ENCODE measurements at regions not wholly inside any gene's neighbourhood (a gene's known extent, or its start where the extent isn't known, plus 50 kb on each side); places are given as distances from the start of the nearest gene placed in this dataset.
"Not testable (repeated sequence)": the region's sequence is repeated elsewhere in the genome, so short reads cannot be mapped to it uniquely, and the experiment has no call there.

DNA sequence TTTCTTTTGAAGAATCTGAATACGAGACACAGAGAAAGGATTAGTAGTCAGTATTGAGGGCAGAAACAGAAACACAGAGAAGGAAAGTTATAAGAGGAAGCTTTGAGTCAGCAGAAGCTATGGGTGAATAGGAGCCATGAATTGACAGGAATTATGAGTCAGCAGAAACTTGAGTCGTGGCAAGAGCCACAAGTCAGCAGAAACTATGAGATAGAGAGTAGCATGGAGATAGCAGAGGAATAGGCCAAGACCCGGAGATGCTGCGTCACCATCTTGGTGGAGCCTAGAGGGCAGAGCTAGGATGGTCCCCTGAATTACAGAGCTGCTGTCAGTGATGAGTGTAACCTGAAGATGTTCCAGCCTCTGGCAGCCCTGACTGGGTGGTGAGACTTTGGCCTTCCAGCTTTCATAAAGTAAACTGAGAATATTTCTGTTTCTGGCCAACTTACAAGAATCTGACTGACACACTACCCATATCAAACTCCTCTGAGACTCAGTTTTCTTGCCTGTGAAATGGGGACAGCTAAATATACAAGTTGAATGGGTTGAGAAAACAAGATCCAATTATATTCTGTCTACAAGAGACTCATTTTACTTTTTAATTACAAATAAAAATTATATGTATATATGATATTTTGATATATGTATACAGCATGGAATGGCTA is 211.8 kb downstream of the NPIPA7 start:
- not testable (repeated sequence) for H3K36me3 Mint-ChIP-seq; H3K9me3 Mint-ChIP-seq; DNase-seq (ENCODE audit: low spot score in 2 of 2); H3K27ac Mint-ChIP-seq
- peak; percentile 37 to 70 for ATAC-seq

DNA sequence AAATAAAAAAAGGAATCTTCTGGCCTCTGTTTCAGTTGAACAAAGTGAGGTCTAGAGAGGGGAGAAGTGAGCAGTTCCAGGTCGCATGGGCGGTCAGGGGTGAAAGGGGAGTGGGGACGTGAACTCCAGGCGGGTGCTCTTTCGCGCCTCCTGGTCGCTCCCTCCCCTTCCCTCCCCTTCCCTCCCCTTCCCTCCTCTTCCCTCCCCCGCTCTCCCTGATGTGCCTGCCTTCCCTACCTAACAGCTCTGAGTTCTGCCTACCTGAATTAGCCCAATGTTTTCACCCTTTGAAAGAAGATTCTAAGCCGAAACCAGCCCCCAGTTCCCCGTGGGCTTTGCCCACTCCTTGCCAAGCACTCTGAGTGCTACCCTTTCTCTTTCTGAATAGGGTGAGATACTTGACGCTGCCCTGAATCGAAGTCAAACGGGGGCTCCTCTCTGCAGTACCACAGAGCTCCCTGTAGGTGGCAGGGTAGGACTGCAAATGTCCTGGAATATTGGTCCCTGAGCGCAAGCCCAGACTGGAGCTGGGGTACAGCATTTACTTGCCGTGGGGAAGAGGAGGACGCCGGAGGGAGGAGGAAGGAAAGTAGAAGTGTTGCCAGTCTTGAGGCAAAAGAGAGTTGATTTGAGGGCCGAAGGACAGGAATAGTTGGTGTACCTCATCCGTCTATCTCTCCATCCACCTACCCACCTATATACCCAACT is 214.4 kb downstream of the NPIPA7 start:
- DNase-seq (ENCODE audit: low spot score in 2 of 2) (peak in 1 of 2 donors; percentile 41), ATAC-seq (peak; percentile 66 to 77)
- H3K27ac Mint-ChIP-seq, H3K9me3 Mint-ChIP-seq, H3K36me3 Mint-ChIP-seq: not testable (repeated sequence)

DNA sequence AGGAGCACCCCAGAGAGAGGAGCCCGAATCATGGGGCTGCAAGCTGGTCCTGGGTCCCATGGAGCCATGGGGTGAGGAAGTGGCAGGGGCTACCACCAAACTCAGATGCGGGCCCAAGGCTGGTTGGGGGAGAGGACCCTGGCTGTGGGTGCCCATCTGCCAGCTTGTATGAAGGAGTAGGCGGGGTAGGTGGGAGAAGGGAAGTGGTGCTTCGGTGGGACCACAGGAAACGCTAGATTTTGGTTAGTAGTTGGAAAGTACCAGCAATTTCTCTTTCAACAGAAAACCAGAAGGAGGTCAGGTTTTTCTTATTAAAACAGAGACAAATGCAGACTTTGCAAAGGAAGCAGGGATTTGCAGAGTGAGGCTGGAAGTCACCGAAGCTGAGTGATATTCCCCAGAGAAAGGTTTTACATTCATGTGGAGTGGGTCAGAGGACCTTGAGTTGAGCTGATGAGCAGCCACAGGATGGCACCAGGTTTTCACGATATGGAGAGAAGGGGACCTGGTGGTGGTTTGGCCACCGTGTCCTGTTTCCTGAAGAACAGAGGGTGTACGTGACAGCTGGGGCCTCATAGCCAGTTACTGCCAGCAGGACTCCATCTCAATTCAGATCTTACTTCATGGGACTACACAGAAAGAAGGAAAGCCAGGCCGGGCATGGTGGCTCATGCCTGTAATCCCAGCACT is 216.2 kb downstream of the NPIPA7 start:
- not testable (repeated sequence) for H3K9me3 Mint-ChIP-seq; H3K36me3 Mint-ChIP-seq; H3K27ac Mint-ChIP-seq; DNase-seq (ENCODE audit: low spot score in 2 of 2)
- peak; percentile 34 to 46 for ATAC-seq

DNA sequence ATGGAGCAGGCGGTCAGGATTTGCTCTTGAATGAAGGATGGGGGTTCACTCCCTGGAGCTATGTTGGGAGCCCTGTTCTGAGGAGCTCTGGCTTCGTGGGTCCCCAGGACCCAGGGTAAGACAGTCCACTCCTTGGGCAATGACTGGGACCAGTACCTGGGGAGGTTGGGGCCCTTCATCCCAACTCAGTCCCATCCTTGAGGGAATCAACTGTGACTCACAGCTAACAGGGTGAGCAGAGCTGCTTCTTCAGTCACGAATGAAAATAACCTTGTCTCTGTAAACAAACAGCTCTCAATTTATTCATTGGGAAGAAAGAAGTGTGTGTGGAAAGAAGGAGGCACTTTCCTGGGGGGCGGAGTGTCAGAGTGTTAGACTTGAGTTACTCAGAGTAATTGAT is 222.3 kb downstream of the NPIPA7 start:
- not testable (repeated sequence) for H3K27ac Mint-ChIP-seq; H3K36me3 Mint-ChIP-seq; ATAC-seq; DNase-seq (ENCODE audit: low spot score in 2 of 2); H3K9me3 Mint-ChIP-seq

DNA sequence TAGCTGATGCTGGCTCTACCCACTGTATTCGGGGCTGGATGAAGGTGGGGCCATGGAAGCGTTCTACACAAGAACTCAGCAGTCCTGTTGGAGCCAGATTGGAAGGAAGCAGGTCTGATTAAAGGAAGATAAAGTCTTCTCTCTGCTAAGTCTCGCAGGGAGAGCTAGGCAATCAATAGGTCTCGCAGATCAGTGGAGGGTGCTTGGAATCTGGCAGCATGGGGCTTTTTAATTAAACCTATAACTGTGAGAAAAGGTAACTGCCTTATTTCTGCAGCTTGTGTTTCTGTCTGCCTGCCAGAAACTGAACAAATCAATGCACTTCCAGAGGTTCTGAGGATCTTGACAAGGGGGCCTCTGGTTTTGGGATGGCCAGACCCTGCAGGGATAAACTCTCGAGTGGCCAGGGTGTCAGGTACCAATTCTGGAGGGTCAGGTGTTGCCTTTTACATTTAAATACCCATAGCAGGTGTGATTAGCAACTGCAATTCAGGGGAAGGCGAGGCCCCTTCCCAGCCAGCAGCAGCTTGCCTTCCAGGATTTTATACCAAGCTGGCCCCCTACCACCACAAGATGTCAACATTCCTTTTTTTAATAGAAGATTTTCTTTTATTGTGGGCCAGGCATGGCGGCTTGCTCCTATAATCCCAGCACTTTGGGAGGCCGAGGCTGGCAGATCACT is 228.6 kb downstream of the NPIPA7 start:
- H3K9me3 Mint-ChIP-seq, H3K27ac Mint-ChIP-seq: not testable (repeated sequence)

DNA sequence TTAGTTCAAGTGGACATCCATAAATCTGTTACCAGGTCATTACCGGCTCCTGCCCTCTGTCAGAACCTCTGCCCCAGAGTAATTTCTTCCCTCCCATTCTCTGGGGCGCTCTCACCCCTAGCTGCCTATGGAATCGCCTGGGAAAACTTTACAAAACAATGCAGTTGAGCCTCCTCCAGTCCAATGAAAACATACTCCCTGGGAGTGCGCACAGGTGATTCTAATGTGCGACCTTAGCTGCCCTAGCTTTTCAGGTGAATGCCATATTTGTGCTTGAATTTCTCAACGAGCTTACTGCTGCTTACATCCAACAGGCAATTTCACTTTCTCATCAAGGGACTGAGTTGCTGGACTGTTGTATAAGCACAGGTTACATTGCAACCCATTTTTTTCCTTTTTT is 230.7 kb downstream of the NPIPA7 start:
- ATAC-seq; H3K36me3 Mint-ChIP-seq; DNase-seq (ENCODE audit: low spot score in 2 of 2); H3K27ac Mint-ChIP-seq; H3K9me3 Mint-ChIP-seq: not testable (repeated sequence)

More for the DNA sequence above, 228.6 kb downstream of the NPIPA7 start:
- DNase-seq (ENCODE audit: low spot score in 2 of 2); ATAC-seq; H3K36me3 Mint-ChIP-seq: not testable (repeated sequence)

DNA sequence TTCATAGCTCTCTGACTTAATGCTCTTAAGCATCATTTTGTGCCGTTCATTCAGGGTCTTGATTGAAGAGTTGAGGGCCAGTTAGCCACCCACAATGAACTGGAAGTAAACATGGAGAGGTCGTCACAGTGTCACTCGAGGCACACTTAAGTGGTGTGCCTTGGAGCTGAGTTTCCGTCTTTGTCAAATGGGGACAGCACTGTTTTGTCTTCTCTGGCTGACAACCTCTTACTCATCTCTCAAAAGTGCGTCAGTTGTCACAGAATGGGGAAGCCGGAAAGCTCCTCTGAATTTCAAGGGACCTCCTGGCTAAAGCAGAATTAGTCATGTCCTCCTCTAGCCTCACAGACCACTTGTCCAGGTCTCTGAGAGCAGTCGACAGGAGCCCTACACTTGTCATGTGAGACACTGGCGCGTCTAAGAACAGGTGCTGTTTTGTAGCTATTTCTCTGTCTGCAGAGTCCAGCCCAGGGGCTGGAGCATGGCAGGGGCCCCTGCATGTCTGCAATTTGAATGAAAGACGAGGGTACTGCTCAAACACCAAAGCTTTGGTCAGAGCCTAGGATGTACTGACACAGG is 231.5 kb downstream of the NPIPA7 start:
- not testable (repeated sequence) for H3K9me3 Mint-ChIP-seq; DNase-seq (ENCODE audit: low spot score in 2 of 2); H3K27ac Mint-ChIP-seq; ATAC-seq; H3K36me3 Mint-ChIP-seq

DNA sequence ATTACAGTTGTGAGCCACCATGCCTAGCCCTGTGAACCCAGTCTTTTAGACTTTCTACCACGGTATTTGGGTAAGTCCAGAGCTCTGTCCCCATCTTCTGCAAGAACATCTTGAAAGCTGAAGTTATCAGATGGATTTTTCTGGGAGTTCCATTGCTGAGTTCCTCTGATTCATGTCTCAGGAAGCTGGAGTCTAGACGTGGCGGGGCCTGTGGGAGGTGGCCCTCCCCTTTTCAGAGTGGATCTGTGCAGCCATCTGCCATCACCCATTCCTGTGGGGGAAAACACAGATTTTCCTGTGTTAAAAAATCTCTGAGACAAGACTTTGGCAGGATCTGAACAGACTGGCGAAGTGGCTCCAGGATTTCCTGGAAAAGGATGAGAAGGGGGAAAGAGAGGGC is 234.3 kb downstream of the NPIPA7 start:
- not testable (repeated sequence) for ATAC-seq; H3K27ac Mint-ChIP-seq; H3K36me3 Mint-ChIP-seq; H3K9me3 Mint-ChIP-seq; DNase-seq (ENCODE audit: low spot score in 2 of 2)

DNA sequence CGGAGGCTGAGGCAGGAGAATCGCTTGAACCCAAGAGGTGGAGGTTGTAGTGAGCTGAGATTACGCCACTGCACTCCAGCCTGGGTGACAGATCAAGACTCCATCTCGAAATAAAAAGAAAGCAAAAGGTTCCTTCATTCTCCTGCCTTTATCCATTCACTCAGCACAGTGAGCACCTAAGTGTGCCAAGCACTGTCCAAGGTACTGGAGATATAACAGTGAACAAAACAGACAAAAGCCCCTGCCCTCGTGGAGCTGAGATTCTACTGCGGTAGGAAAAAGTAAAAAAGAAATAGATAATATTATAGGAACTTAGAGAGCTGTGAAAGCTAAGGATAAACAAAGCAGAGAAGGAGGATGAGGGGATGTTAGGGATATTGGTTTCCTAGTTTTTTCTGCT is 235.5 kb downstream of the NPIPA7 start:
- not testable (repeated sequence) for H3K9me3 Mint-ChIP-seq; H3K27ac Mint-ChIP-seq; ATAC-seq; H3K36me3 Mint-ChIP-seq; DNase-seq (ENCODE audit: low spot score in 2 of 2)

DNA sequence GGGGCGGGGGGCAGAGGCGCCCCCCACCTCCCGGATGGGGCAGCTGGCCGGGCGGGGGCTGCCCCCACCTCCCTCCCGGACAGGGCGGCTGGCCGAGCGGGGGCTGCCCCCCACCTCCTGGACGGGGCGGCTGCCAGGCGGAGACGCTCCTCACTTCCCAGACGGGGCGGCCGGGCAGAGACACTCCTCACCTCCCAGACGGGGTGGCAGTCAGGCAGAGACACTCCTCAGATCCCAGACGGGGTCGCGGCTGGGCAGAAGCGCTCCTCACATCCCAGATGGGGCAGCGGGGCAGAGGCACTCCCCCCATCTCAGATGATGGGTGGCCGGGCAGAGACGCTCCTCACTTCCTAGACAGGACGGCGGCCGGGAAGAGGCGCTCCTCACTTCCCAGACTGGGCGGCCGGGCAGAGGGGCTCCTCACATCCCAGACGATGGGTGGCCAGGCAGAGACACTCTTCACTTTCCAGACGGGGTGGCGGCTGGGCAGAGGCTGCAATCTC is 240.1 kb downstream of the NPIPA7 start:
- H3K27ac Mint-ChIP-seq; DNase-seq (ENCODE audit: low spot score in 2 of 2); H3K9me3 Mint-ChIP-seq; ATAC-seq; H3K36me3 Mint-ChIP-seq: not testable (repeated sequence)

DNA sequence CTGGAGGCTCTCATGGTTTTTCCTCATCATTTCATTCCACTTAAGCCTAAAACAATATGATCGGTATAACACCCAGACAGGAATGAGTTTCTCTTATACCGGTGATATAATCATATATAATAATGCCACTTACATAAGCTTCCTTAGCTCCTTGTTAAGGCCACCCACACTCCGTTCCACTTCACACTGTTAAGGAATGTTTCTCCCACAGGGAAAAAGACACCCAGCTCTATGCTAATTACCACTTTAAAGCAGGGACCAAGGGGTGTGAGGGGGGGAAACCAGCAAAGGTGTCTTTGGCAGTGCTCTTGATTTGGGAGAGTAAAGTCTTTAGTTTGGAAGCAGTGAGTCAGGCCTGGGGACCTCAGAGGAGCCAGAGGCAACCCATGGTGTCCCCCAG is 245.4 kb downstream of the NPIPA7 start:
- H3K9me3 Mint-ChIP-seq; H3K27ac Mint-ChIP-seq; H3K36me3 Mint-ChIP-seq; ATAC-seq; DNase-seq (ENCODE audit: low spot score in 2 of 2): not testable (repeated sequence)

DNA sequence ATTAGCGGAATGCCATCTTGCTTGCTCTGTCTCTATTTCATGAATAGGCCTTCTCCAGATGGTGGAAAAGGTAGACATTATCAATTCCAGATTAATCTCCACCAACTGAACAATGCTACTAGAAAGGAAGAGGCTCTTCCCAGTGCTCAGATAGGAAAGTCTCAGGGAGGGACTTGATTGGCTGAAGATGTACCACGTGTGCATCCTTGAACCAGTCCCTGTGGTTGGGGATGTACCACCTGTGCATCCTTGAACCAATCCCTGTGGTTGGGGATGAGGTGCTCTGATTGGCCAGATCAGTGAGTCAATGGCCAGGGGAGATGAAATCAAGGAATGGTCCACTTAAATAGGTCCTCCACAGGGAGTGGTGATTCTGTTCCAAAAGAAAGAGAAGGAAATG is 246.2 kb downstream of the NPIPA7 start:
- ATAC-seq; DNase-seq (ENCODE audit: low spot score in 2 of 2); H3K36me3 Mint-ChIP-seq; H3K9me3 Mint-ChIP-seq; H3K27ac Mint-ChIP-seq: not testable (repeated sequence)

DNA sequence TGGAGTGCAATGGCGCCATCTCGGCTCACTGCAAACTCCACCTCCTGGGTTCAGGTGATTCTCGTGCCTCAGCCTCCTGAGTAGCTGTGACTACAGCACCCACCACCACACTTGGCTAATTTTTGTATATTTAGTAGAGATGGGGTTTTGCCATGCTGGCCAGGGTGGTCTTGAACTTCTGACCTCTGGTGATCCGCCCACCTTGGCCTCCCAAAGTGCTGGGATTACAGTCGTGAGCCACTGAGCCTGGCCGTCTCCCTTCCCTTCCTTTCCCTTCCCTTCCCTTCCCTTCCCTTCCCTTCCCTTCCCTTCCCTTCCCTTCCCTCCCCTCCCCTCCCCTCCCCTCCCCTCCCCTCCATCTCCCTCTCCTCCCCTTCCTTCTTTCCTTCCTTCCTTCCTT is 248.9 kb downstream of the NPIPA7 start:
- H3K27ac Mint-ChIP-seq; H3K36me3 Mint-ChIP-seq; ATAC-seq; DNase-seq (ENCODE audit: low spot score in 2 of 2); H3K9me3 Mint-ChIP-seq: not testable (repeated sequence)

DNA sequence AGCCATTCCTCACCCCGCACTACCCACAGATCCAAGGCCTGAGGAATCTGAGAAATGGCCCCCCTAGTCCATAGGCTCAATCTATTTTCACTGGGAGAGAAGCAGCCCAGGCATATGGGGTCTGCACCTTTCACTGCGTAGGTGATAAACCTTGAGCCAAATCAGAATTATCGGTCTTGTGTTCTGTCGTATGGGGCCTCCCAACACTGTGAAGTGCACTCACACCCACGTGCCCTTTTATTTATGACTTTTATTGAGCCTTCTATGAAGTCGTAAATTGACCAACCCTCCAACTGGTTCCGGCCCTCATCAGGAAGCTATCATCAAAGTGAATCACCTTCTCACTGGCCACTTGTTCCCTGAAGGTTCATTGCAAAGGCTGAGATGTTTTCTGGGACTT is 259.3 kb downstream of the NPIPA7 start:
- DNase-seq (ENCODE audit: low spot score in 2 of 2); H3K9me3 Mint-ChIP-seq; ATAC-seq; H3K36me3 Mint-ChIP-seq; H3K27ac Mint-ChIP-seq: not testable (repeated sequence)

DNA sequence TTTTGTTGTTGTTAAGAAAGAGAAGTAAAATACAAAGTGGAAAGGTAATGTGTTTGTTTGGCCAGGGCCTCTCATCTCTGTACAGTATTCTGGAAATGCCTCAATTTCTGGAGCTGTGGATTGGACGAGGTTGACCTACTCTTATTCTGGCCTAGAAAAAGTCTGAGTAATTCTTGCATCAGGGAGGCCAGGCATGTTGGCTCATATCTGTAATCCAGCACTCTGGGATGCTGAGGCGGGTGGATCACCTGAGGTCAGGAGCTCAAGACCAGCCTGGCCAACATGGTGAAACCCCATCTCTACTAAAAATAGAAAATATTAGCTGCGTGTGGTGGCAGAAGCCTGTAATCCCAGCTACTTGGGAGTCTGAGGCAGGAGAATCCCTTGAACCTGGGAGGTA is 259.8 kb downstream of the NPIPA7 start:
- not testable (repeated sequence) for H3K27ac Mint-ChIP-seq; ATAC-seq; H3K36me3 Mint-ChIP-seq; DNase-seq (ENCODE audit: low spot score in 2 of 2); H3K9me3 Mint-ChIP-seq

DNA sequence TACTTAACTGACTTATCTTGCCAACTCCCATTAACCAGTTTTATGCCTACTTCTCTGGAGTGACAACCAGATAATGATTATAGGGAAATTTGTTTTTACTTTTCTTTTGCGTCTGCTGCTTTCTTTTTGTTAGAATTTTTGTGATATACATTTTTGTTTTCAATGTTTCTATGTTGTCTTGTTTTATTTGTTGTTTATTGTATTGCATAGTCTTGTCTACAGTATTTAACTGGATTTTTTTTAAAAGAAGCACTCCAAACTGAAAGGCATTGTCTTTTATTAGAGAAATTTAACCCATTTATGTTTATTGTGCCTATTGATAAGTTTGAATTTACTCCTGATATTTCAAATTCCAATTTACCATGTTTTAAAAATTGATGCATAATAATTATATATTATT is 264.9 kb downstream of the NPIPA7 start:
- not testable (repeated sequence) for H3K36me3 Mint-ChIP-seq; H3K27ac Mint-ChIP-seq; ATAC-seq; H3K9me3 Mint-ChIP-seq; DNase-seq (ENCODE audit: low spot score in 2 of 2)
